Neural cell (in vitro differentiated cells): ENCODE measurements at regions not wholly inside any gene's neighbourhood (a gene's known extent, or its start where the extent isn't known, plus 50 kb on each side); places are given as distances from the start of the nearest gene placed in this dataset.

ENCODE experiments used
- H2AFZ ChIP-seq: fragments of 200-600, 300-800 bp; sonication (generic), shearing (Covaris generic); 2 replicates; pipeline ENCODE4 v1.6.0; 2014; ENCODE audit warnings: low read depth, mild to moderate bottlenecking, antibody characterized with exemption, low read length, moderate library complexity
- H3F3A ChIP-seq: fragments of 200-600 bp; shearing (Covaris generic); 2 replicates; pipeline ENCODE4 v1.6.1; 2016; ENCODE audit warnings: mild to moderate bottlenecking, moderate library complexity, mixed read lengths, antibody characterized with exemption, low read length; ENCODE audit not compliant: insufficient read depth, poor library complexity, severe bottlenecking
- H3K27ac ChIP-seq: fragments of 200-600, 300-800 bp; sonication (generic), shearing (Covaris generic); 2 replicates; pipeline ENCODE4 v1.5.1; 2014; ENCODE audit warnings: mild to moderate bottlenecking, low read length, moderate library complexity
- H3K27me3 ChIP-seq: fragments of 300-800, 200-600 bp; sonication (generic), shearing (Covaris generic); 2 replicates; pipeline ENCODE4 v1.6.0; 2014; ENCODE audit warnings: mild to moderate bottlenecking, low read depth, low read length, moderate library complexity; ENCODE audit not compliant: insufficient read depth
- H3K36me3 ChIP-seq: fragments of 300-800, 200-600 bp; sonication (generic), shearing (Covaris generic); 2 replicates; pipeline ENCODE4 v1.5.1; 2014; ENCODE audit warnings: mild to moderate bottlenecking, antibody characterized with exemption, low read length, moderate library complexity; ENCODE audit not compliant: insufficient read depth
- H3K4me2 ChIP-seq: fragments of 300-800, 200-600 bp; sonication (generic), shearing (Covaris generic); 2 replicates; pipeline ENCODE4 v1.6.0; 2014; ENCODE audit warnings: mild to moderate bottlenecking, low read length
- H3K4me3 ChIP-seq: fragments of 300-800, 200-600 bp; sonication (generic), shearing (Covaris generic); 2 replicates; pipeline ENCODE4 v1.5.1; 2014; ENCODE audit warnings: mild to moderate bottlenecking, low read length, moderate library complexity
- H3K79me2 ChIP-seq: fragments of 200-600 bp; shearing (Covaris generic); replicated peaks from 2 replicates; pipeline ENCODE4 v1.6.0; 2014; ENCODE audit warnings: mild to moderate bottlenecking, low read length, moderate library complexity; ENCODE audit not compliant: insufficient read depth
- H3K9ac ChIP-seq: fragments of 300-800, 200-600 bp; sonication (generic), shearing (Covaris generic); 2 replicates; pipeline ENCODE4 v1.6.1; 2016; ENCODE audit warnings: mild to moderate bottlenecking, low read length, mixed read lengths
- H3K9me2 ChIP-seq: fragments of 200-600 bp; shearing (Covaris generic); 2 replicates; pipeline ENCODE4 v1.6.1; 2016; ENCODE audit warnings: mild to moderate bottlenecking, low read length, mixed read lengths; ENCODE audit not compliant: insufficient read depth
- H3K9me3 ChIP-seq: fragments of 200-600, 300-800 bp; sonication (generic), shearing (Covaris generic); 2 replicates; pipeline ENCODE4 v1.6.1; 2016; ENCODE audit warnings: mild to moderate bottlenecking, mixed run types, low read length, moderate library complexity, mixed read lengths
- H4K20me1 ChIP-seq: fragments of 200-600 bp; shearing (Covaris generic); 2 replicates; pipeline ENCODE4 v1.6.1; 2016; ENCODE audit warnings: mild to moderate bottlenecking, mixed run types; ENCODE audit not compliant: insufficient read depth
- EP300 ChIP-seq: fragments of 450-650 bp; conservative IDR thresholded peaks from 2 replicates; pipeline ENCODE4 v1.6.1; 2014; ENCODE audit warnings: antibody characterized with exemption, mild to moderate bottlenecking, moderate library complexity; ENCODE audit not compliant: poor library complexity, severe bottlenecking
- EZH2 ChIP-seq: fragments of 200-600, 300-800 bp; shearing (Covaris generic), sonication (generic); IDR thresholded peaks from 2 replicates; pipeline ENCODE4 v1.6.1; 2014; ENCODE audit warnings: antibody characterized with exemption, low read length, borderline replicate concordance, mild to moderate bottlenecking; ENCODE audit not compliant: insufficient read depth, poor library complexity, severe bottlenecking
- MXI1 ChIP-seq: fragments of 450-650 bp; conservative IDR thresholded peaks from 2 replicates; pipeline ENCODE4 v1.6.1; 2014; ENCODE audit warnings: antibody characterized with exemption, mild to moderate bottlenecking; ENCODE audit not compliant: poor library complexity, severe bottlenecking
- POLR2AphosphoS5 ChIP-seq: IDR thresholded peaks from 2 replicates; pipeline ENCODE4 v1.6.1; 2012
- RAD21 ChIP-seq: fragments of 450-650 bp; conservative IDR thresholded peaks from 2 replicates; pipeline ENCODE4 v1.6.1; 2014; ENCODE audit warnings: antibody characterized with exemption, mild to moderate bottlenecking, moderate library complexity
- SMC3 ChIP-seq: fragments of 450-650 bp; conservative IDR thresholded peaks from 2 replicates; pipeline ENCODE4 v1.6.1; 2014; ENCODE audit warnings: antibody characterized with exemption, mild to moderate bottlenecking, moderate library complexity; ENCODE audit not compliant: poor library complexity
- TAF1 ChIP-seq: IDR thresholded peaks from 2 replicates; pipeline ENCODE4 v1.6.1; 2012; ENCODE audit warnings: low read depth
- TF ChIP-seq, protein P1 (sequence below): fragments of 450-650 bp; IDR thresholded peaks from 2 replicates; pipeline ENCODE4 v1.5.1; 2014; ENCODE audit warnings: antibody characterized with exemption, mild to moderate bottlenecking, moderate library complexity; ENCODE audit not compliant: poor library complexity, severe bottlenecking
- TF ChIP-seq, protein P2 (sequence below): IDR thresholded peaks from 2 replicates; pipeline ENCODE4 v1.6.1; 2012; ENCODE audit warnings: borderline replicate concordance

GRCh38 chr1:116234429-116234828 is 123.2 kb downstream of the MAB21L3 start:
- Histone ChIP-seq H3K9me2 (no peaks in the 10 kb centered on the region), H3K4me3 (no peak overlapping the region), H3K79me2 (no peaks in the 10 kb centered on the region), H3F3A (no peaks in the 10 kb centered on the region), H3K36me3 (no peaks in the 10 kb centered on the region), H3K9ac (no peak overlapping the region), H3K27ac (no peak overlapping the region), H3K27me3 (no peaks in the 10 kb centered on the region), H2AFZ (no peak overlapping the region), H3K4me2 (no peak overlapping the region), H4K20me1 (no peaks in the 10 kb centered on the region), H3K9me3 (no peaks in the 10 kb centered on the region)
- TF ChIP-seq TAF1 = no peak
- TF ChIP-seq, protein P1, sequence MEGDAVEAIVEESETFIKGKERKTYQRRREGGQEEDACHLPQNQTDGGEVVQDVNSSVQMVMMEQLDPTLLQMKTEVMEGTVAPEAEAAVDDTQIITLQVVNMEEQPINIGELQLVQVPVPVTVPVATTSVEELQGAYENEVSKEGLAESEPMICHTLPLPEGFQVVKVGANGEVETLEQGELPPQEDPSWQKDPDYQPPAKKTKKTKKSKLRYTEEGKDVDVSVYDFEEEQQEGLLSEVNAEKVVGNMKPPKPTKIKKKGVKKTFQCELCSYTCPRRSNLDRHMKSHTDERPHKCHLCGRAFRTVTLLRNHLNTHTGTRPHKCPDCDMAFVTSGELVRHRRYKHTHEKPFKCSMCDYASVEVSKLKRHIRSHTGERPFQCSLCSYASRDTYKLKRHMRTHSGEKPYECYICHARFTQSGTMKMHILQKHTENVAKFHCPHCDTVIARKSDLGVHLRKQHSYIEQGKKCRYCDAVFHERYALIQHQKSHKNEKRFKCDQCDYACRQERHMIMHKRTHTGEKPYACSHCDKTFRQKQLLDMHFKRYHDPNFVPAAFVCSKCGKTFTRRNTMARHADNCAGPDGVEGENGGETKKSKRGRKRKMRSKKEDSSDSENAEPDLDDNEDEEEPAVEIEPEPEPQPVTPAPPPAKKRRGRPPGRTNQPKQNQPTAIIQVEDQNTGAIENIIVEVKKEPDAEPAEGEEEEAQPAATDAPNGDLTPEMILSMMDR = no peak
- TF ChIP-seq, protein P2, sequence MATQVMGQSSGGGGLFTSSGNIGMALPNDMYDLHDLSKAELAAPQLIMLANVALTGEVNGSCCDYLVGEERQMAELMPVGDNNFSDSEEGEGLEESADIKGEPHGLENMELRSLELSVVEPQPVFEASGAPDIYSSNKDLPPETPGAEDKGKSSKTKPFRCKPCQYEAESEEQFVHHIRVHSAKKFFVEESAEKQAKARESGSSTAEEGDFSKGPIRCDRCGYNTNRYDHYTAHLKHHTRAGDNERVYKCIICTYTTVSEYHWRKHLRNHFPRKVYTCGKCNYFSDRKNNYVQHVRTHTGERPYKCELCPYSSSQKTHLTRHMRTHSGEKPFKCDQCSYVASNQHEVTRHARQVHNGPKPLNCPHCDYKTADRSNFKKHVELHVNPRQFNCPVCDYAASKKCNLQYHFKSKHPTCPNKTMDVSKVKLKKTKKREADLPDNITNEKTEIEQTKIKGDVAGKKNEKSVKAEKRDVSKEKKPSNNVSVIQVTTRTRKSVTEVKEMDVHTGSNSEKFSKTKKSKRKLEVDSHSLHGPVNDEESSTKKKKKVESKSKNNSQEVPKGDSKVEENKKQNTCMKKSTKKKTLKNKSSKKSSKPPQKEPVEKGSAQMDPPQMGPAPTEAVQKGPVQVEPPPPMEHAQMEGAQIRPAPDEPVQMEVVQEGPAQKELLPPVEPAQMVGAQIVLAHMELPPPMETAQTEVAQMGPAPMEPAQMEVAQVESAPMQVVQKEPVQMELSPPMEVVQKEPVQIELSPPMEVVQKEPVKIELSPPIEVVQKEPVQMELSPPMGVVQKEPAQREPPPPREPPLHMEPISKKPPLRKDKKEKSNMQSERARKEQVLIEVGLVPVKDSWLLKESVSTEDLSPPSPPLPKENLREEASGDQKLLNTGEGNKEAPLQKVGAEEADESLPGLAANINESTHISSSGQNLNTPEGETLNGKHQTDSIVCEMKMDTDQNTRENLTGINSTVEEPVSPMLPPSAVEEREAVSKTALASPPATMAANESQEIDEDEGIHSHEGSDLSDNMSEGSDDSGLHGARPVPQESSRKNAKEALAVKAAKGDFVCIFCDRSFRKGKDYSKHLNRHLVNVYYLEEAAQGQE = no peak
- TF ChIP-seq POLR2AphosphoS5 = no peak
- no peak for TF ChIP-seq EP300
- no peak for TF ChIP-seq SMC3
- no peak for TF ChIP-seq EZH2
- TF ChIP-seq RAD21 = no peak
- no peak for TF ChIP-seq MXI1

- H3K9me3 ChIP-seq = no peaks in the 10 kb centered on the region
- no peaks in the 10 kb centered on the region for H3K27me3 ChIP-seq
- H3K36me3 ChIP-seq = no peaks in the 10 kb centered on the region
These were observed 128.7 kb downstream of the MAB21L3 start for GRCh38 chr1:116239916-116240315.

More at GRCh38 chr1:116239916-116240315, 128.7 kb downstream of the MAB21L3 start:
- H3K4me2 ChIP-seq = no peak overlapping the region
- no peak for TF ChIP-seq EP300
- no peak for TF ChIP-seq EZH2
- TF ChIP-seq, protein P1 = no peak
- TF ChIP-seq TAF1 = no peak
- TF ChIP-seq POLR2AphosphoS5 = no peak
- TF ChIP-seq MXI1 = no peak
- TF ChIP-seq SMC3 = no peak
- no peak for TF ChIP-seq RAD21
- TF ChIP-seq, protein P2 = no peak
- H3K9ac ChIP-seq = no peak overlapping the region
- no peaks in the 10 kb centered on the region for H3K79me2 ChIP-seq
- no peak overlapping the region for H2AFZ ChIP-seq
- no peaks in the 10 kb centered on the region for H3F3A ChIP-seq
- H4K20me1 ChIP-seq = no peaks in the 10 kb centered on the region
- no peaks in the 10 kb centered on the region for H3K9me2 ChIP-seq
- no peak overlapping the region for H3K4me3 ChIP-seq
- no peak overlapping the region for H3K27ac ChIP-seq
